Neural progenitor cell (in vitro differentiated cells): ENCODE measurements at regions not wholly inside any gene's neighbourhood (a gene's known extent, or its start where the extent isn't known, plus 50 kb on each side); places are given as distances from the start of the nearest gene placed in this dataset.

Experiments
- DNase-seq: peaks from one replicate; pipeline ENCODE4 v3.0.0-alpha.2; 2016; ENCODE audit warnings: low spot score
- H2AFZ ChIP-seq: fragments of 200-600 bp; sonication (generic); replicated peaks from 2 replicates; pipeline ENCODE4 v1.6.1; 2016; ENCODE audit warnings: antibody characterized with exemption
- H3F3A ChIP-seq: fragments of 200-600 bp; sonication (generic); 2 replicates; pipeline ENCODE4 v1.6.1; 2016; ENCODE audit warnings: antibody characterized with exemption, low read depth
- H3K27ac ChIP-seq: fragments of 200-600 bp; sonication (generic); 2 replicates; pipeline ENCODE4 v1.5.1; 2016; ENCODE audit warnings: mild to moderate bottlenecking
- H3K27me3 ChIP-seq: fragments of 200-600 bp; sonication (generic); 2 replicates; pipeline ENCODE4 v1.6.1; 2016; ENCODE audit warnings: mild to moderate bottlenecking, moderate library complexity
- H3K36me3 ChIP-seq: fragments of 200-600 bp; sonication (generic); 2 replicates; pipeline ENCODE4 v1.5.1; 2016
- H3K4me1 ChIP-seq: fragments of 200-600 bp; sonication (generic); 2 replicates; pipeline ENCODE4 v1.6.1; 2016; ENCODE audit warnings: mixed run types
- H3K4me2 ChIP-seq: fragments of 200-600 bp; sonication (generic); 2 replicates; pipeline ENCODE4 v1.6.1; 2016
- H3K4me3 ChIP-seq: fragments of 200-600 bp; sonication (generic); 2 replicates; pipeline ENCODE4 v1.5.1; 2016
- H3K79me2 ChIP-seq: fragments of 200-600 bp; sonication (generic); 2 replicates; pipeline ENCODE4 v1.6.1; 2016; ENCODE audit warnings: low read depth
- H3K9ac ChIP-seq: fragments of 200-600 bp; sonication (generic); 2 replicates; pipeline ENCODE4 v1.6.1; 2016
- H3K9me3 ChIP-seq: fragments of 200-600 bp; sonication (generic); 2 replicates; pipeline ENCODE4 v1.5.1; 2016; ENCODE audit warnings: low read depth
- H4K20me1 ChIP-seq: fragments of 200-600 bp; sonication (generic); 2 replicates; pipeline ENCODE4 v1.6.1; 2016; ENCODE audit warnings: low read depth
- H3K27ac Mint-ChIP-seq: 3 replicates; pipeline ENCODE4 v1.8.0; 2021; ENCODE audit warnings: mixed read lengths
- H3K27me3 Mint-ChIP-seq: 2 replicates; pipeline ENCODE4 v1.8.0; 2022; ENCODE audit warnings: low read depth, mild to moderate bottlenecking, inconsistent platforms, moderate library complexity, mixed read lengths; ENCODE audit not compliant: insufficient read depth
- H3K36me3 Mint-ChIP-seq: 3 replicates; pipeline ENCODE4 v1.8.0; 2021; ENCODE audit warnings: mixed read lengths
- H3K4me1 Mint-ChIP-seq: 3 replicates; pipeline ENCODE4 v1.8.0; 2021; ENCODE audit warnings: mixed read lengths
- H3K4me3 Mint-ChIP-seq: 3 replicates; pipeline ENCODE4 v1.8.0; 2021; ENCODE audit warnings: mild to moderate bottlenecking, moderate library complexity, mixed read lengths
- H3K9me3 Mint-ChIP-seq: 3 replicates; pipeline ENCODE4 v1.8.0; 2020; ENCODE audit warnings: mixed read lengths
- EZH2 ChIP-seq: fragments of 200-600 bp; sonication (generic); IDR thresholded peaks from 2 replicates; pipeline ENCODE4 v1.6.1; 2017; ENCODE audit warnings: antibody characterized with exemption, mild to moderate bottlenecking, moderate library complexity
- EZH2phosphoT487 ChIP-seq: fragments of 200-600 bp; sonication (generic); IDR thresholded peaks from 2 replicates; pipeline ENCODE4 v1.6.1; 2017; ENCODE audit warnings: antibody characterized with exemption
- TF ChIP-seq, protein P1 (sequence below): fragments of 200-600 bp; sonication (generic); IDR thresholded peaks from 2 replicates; pipeline ENCODE4 v1.5.1; 2017; ENCODE audit warnings: antibody characterized with exemption, mild to moderate bottlenecking

DNA sequence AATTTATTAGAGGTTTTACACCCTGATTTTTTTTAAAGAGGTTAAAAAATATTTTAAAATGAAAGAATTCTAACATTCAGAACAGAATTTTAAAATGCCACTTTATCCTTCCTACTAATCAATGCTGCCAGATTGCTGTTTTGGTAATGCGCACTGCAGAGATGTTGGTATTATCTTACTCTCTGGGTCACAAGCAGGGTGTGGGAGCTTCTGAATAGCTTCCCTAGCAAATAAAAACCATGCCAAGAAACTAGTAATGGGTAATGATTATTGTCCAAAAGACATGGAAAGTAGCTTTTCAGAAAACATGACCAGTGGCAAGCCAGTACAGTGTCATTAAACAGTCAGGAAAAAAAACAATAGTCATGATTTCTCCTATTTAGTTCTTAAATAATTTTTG, 205.4 kb downstream of the TPBG start:
- no peak for TF ChIP-seq EZH2
- TF ChIP-seq EZH2phosphoT487, result no peak
- TF ChIP-seq, protein P1, sequence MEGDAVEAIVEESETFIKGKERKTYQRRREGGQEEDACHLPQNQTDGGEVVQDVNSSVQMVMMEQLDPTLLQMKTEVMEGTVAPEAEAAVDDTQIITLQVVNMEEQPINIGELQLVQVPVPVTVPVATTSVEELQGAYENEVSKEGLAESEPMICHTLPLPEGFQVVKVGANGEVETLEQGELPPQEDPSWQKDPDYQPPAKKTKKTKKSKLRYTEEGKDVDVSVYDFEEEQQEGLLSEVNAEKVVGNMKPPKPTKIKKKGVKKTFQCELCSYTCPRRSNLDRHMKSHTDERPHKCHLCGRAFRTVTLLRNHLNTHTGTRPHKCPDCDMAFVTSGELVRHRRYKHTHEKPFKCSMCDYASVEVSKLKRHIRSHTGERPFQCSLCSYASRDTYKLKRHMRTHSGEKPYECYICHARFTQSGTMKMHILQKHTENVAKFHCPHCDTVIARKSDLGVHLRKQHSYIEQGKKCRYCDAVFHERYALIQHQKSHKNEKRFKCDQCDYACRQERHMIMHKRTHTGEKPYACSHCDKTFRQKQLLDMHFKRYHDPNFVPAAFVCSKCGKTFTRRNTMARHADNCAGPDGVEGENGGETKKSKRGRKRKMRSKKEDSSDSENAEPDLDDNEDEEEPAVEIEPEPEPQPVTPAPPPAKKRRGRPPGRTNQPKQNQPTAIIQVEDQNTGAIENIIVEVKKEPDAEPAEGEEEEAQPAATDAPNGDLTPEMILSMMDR, result no peak
- Mint-ChIP-seq H3K36me3 (no peaks in the 10 kb centered on the region), H3K27me3 (no peaks in the 10 kb centered on the region), H3K4me1 (peaks cover 19% of the 10 kb centered on the region), H3K27ac (no peak overlapping the region), H3K9me3 (peaks cover 2% of the 10 kb centered on the region), H3K4me3 (no peak overlapping the region)
- H3F3A ChIP-seq, result no peaks in the 10 kb centered on the region
- H3K27me3 ChIP-seq, result no peaks in the 10 kb centered on the region
- DNase-seq, result no peak
- H4K20me1 ChIP-seq, result no peaks in the 10 kb centered on the region
- no peaks in the 10 kb centered on the region for H3K9me3 ChIP-seq
- no peaks in the 10 kb centered on the region for H3K79me2 ChIP-seq
- no peaks in the 10 kb centered on the region for H3K36me3 ChIP-seq
- H3K9ac ChIP-seq, result no peak overlapping the region
- H3K4me3 ChIP-seq, result no peak overlapping the region
- no peak overlapping the region for H3K27ac ChIP-seq
- no peak overlapping the region for H2AFZ ChIP-seq
- no peak overlapping the region for H3K4me2 ChIP-seq
- H3K4me1 ChIP-seq, result peaks cover 28% of the 10 kb centered on the region

DNA sequence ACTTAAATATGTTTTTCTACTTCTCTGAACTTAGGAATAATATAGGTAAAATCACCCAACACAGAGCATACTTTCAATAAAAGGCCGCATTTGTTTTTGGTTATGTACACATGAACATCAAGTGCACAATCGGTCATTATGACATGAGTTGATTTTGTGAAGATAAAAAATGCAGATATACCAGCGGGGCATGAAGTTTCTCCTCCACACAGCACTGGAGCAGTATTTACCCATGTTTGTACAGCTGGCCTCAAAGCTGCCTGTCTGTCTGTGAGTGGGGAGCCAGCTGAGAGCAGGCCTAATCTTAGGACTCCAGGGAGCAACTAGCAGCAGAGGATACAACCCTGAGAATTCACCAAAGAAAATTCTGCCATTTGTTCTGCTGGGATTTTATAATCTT, 206.5 kb downstream of the TPBG start:
- Mint-ChIP-seq H3K27ac (no peak overlapping the region), H3K4me1 (peaks cover 19% of the 10 kb centered on the region), H3K27me3 (no peaks in the 10 kb centered on the region), H3K4me3 (no peak overlapping the region), H3K9me3 (peaks cover 6% of the 10 kb centered on the region), H3K36me3 (no peaks in the 10 kb centered on the region)
- no peaks in the 10 kb centered on the region for H3K9me3 ChIP-seq
- no peak overlapping the region for H3K4me2 ChIP-seq
- H3K4me1 ChIP-seq, result peaks cover 28% of the 10 kb centered on the region
- H3K27me3 ChIP-seq, result no peaks in the 10 kb centered on the region
- no peak overlapping the region for H3K27ac ChIP-seq
- no peak overlapping the region for H3K9ac ChIP-seq
- no peak overlapping the region for H3K4me3 ChIP-seq
- H3K36me3 ChIP-seq, result no peaks in the 10 kb centered on the region
- H3F3A ChIP-seq, result no peaks in the 10 kb centered on the region
- no peaks in the 10 kb centered on the region for H4K20me1 ChIP-seq
- no peak for TF ChIP-seq EZH2phosphoT487
- TF ChIP-seq EZH2, result no peak
- TF ChIP-seq, protein P1, result no peak
- H3K79me2 ChIP-seq, result no peaks in the 10 kb centered on the region
- H2AFZ ChIP-seq, result peak overlapping the region; percentile 37
- DNase-seq, result no peak

DNA sequence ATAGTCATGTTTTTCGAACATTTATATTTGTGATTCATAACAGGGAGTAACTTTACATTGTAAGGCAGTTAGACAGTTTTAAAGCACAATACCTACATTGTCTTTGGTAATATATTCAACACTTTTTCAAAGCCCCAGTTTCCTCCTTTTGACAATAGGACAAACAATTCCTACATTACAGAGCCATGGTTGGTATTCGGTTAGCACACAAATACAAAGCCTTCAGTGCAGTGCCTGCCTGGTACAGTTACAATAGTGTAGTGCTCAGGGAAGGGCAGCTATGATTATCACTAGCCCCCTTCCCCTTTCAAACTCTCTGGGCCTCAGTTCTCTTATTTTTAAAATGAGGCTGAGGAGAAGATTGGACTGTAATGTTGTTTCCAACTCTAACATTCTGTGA, 207.8 kb downstream of the TPBG start:
- peaks cover 17% of the 10 kb centered on the region for H3K9me3 Mint-ChIP-seq
- H3K27me3 Mint-ChIP-seq, result peaks cover 3% of the 10 kb centered on the region
- TF ChIP-seq EZH2 (no peak), EZH2phosphoT487 (no peak)
- TF ChIP-seq, protein P1, result no peak
- H3K4me3 Mint-ChIP-seq, result no peak overlapping the region
- H3K9ac ChIP-seq, result no peak overlapping the region
- H3K4me1 Mint-ChIP-seq, result peaks cover 19% of the 10 kb centered on the region
- peaks cover 7% of the 10 kb centered on the region for H3K9me3 ChIP-seq
- H3K36me3 ChIP-seq, result no peaks in the 10 kb centered on the region
- peaks cover 28% of the 10 kb centered on the region for H3K4me1 ChIP-seq
- no peak overlapping the region for H3K4me3 ChIP-seq
- H3K27me3 ChIP-seq, result no peaks in the 10 kb centered on the region
- H3F3A ChIP-seq, result no peaks in the 10 kb centered on the region
- no peak overlapping the region for H2AFZ ChIP-seq
- H4K20me1 ChIP-seq, result no peaks in the 10 kb centered on the region
- H3K36me3 Mint-ChIP-seq, result peaks cover 6% of the 10 kb centered on the region
- H3K27ac Mint-ChIP-seq, result peak overlapping the region; percentile 31
- no peaks in the 10 kb centered on the region for H3K79me2 ChIP-seq
- peak; percentile 26 for DNase-seq
- H3K27ac ChIP-seq, result no peak overlapping the region
- H3K4me2 ChIP-seq, result no peak overlapping the region
